H1 (cell line): ENCODE measurements at regions not wholly inside any gene's neighbourhood (a gene's known extent, or its start where the extent isn't known, plus 50 kb on each side); places are given as distances from the start of the nearest gene placed in this dataset.

Experiments
- CTCF ChIA-PET: fragments of 300-600 bp; sonication (Branson Sonifier 250); formaldehyde crosslinking; loops from one replicate; lab custom pipeline; 2021; ENCODE audit not compliant: partially characterized antibody; lab: Charles Lee
- POLR2A ChIA-PET: fragments of 300-600 bp; sonication (Branson Sonifier 250); formaldehyde crosslinking; loops from one replicate; lab custom pipeline; 2021; ENCODE audit warnings: inconsistent platforms; ENCODE audit not compliant: partially characterized antibody; lab: Charles Lee
- DNase-seq, 2 experiments: peaks; one replicate each; pipeline versions ENCODE4 v3.0.0 to v3.0.0-alpha.2; 2010 to 2022; ENCODE audit warnings: low spot score in 2 of 2, low read depth in 1 of 2, mixed read lengths in 1 of 2
- FAIRE-seq: peaks from 2 replicates; lab custom pipeline; 2011; peaks lifted over from hg19 to GRCh38; lab: Jason Lieb, UNC
- H2AFZ ChIP-seq: 2 replicates; pipeline ENCODE4 v1.8.1; 2012; ENCODE audit warnings: low read length, inconsistent platforms
- H2AK5ac ChIP-seq: 2 replicates; pipeline ENCODE4 v1.6.1; 2013; ENCODE audit warnings: low read depth, low read length
- H2BK120ac ChIP-seq: replicated peaks from 2 replicates; pipeline ENCODE3; 2013; ENCODE audit warnings: low read depth, low read length, inconsistent platforms
- H2BK12ac ChIP-seq: 2 replicates; pipeline ENCODE4 v1.6.1; 2013; ENCODE audit warnings: low read depth, low read length
- H2BK15ac ChIP-seq: 2 replicates; pipeline ENCODE4 v1.6.1; 2013; ENCODE audit warnings: low read length
- H2BK20ac ChIP-seq: 2 replicates; pipeline ENCODE4 v1.6.1; 2013; ENCODE audit warnings: low read length
- H2BK5ac ChIP-seq: 2 replicates; pipeline ENCODE4 v1.6.1; 2013; ENCODE audit warnings: low read depth, low read length
- H3K14ac ChIP-seq: 2 replicates; pipeline ENCODE4 v1.6.1; 2013; ENCODE audit warnings: inconsistent platforms; ENCODE audit not compliant: insufficient read length
- H3K18ac ChIP-seq: 2 replicates; pipeline ENCODE4 v1.6.1; 2013; ENCODE audit warnings: low read length; ENCODE audit errors: extremely low read depth
- H3K23ac ChIP-seq: 2 replicates; pipeline ENCODE4 v1.6.1; 2013; ENCODE audit warnings: inconsistent platforms; ENCODE audit not compliant: insufficient read length
- H3K23me2 ChIP-seq: 2 replicates; pipeline ENCODE4 v1.6.1; 2013; ENCODE audit warnings: low read depth, low read length
- H3K27ac ChIP-seq: 2 replicates; pipeline ENCODE4 v1.6.1; 2011; ENCODE audit warnings: low read depth, low read length, inconsistent platforms
- H3K27me3 ChIP-seq, 4 experiments: replicated peaks in 1 of 4; 1 replicate in 1 of 4; 2 replicates in 3 of 4; pipeline versions ENCODE4 v1.6.1 to v1.8.1; 2011 to 2013; ENCODE audit warnings: low read length in 3 of 4, mild to moderate bottlenecking in 3 of 4, inconsistent platforms in 2 of 4, mixed read lengths in 2 of 4, moderate library complexity in 1 of 4; ENCODE audit not compliant: control insufficient read depth in 3 of 4, insufficient read depth in 3 of 4; ENCODE audit errors: extremely low read depth in 1 of 4
- H3K36me3 ChIP-seq, 4 experiments: 2 replicates each; pipeline versions ENCODE4 v1.6.1 to v1.8.1; 2011 to 2013; ENCODE audit warnings: mild to moderate bottlenecking in 4 of 4, low read length in 3 of 4, moderate library complexity in 2 of 4, control low read depth in 1 of 4, inconsistent platforms in 1 of 4; ENCODE audit not compliant: insufficient read depth in 4 of 4, control insufficient read depth in 2 of 4
- H3K4ac ChIP-seq: replicated peaks from 2 replicates; pipeline ENCODE3; 2013; ENCODE audit warnings: low read length, low read depth, mixed read lengths, inconsistent platforms; ENCODE audit not compliant: insufficient read length
- H3K4me1 ChIP-seq, 4 experiments: replicated peaks in 1 of 4; 1 replicate in 1 of 4; 2 replicates in 3 of 4; pipeline versions ENCODE4 v1.6.1 to v1.8.1; 2011 to 2013; ENCODE audit warnings: low read length in 3 of 4, inconsistent platforms in 2 of 4, mixed read lengths in 1 of 4; ENCODE audit not compliant: insufficient read depth in 4 of 4, control insufficient read depth in 3 of 4
- H3K4me2 ChIP-seq, 2 experiments: 2 replicates each; pipeline versions ENCODE4 v1.6.1 to v1.8.1; 2011 to 2013; ENCODE audit warnings: low read depth in 2 of 2, low read length in 2 of 2, control low read depth in 1 of 2, inconsistent platforms in 1 of 2, mild to moderate bottlenecking in 1 of 2; ENCODE audit not compliant: insufficient read depth in 1 of 2
- H3K4me3 ChIP-seq, 4 experiments: fragments of 200-600, 300-600 bp in 1 of 4; sonication (generic), shearing (Covaris generic), sonication (Bioruptor Twin) in 1 of 4; 2 replicates each; pipeline versions ENCODE4 v1.5.1 to v1.8.1; 2011 to 2016; ENCODE audit warnings: low read length in 4 of 4, low read depth in 3 of 4, control low read depth in 2 of 4, inconsistent platforms in 2 of 4, mild to moderate bottlenecking in 2 of 4, mixed read lengths in 1 of 4, moderate library complexity in 1 of 4; ENCODE audit not compliant: insufficient read depth in 2 of 4; ENCODE audit errors: extremely low read depth in 1 of 4
- H3K56ac ChIP-seq: replicated peaks from 2 replicates; pipeline ENCODE3; 2013; ENCODE audit warnings: low read depth, mild to moderate bottlenecking, mixed read lengths, low read length, inconsistent platforms; ENCODE audit not compliant: insufficient read length
- H3K79me1 ChIP-seq: 2 replicates; pipeline ENCODE4 v1.6.1; 2013; ENCODE audit warnings: low read depth, low read length, control low read depth
- H3K79me2 ChIP-seq, 2 experiments: 2 replicates each; pipeline versions ENCODE4 v1.6.1 to v1.8.1; 2012 to 2013; ENCODE audit warnings: low read length in 2 of 2, mild to moderate bottlenecking in 2 of 2, inconsistent platforms in 1 of 2; ENCODE audit not compliant: insufficient read depth in 2 of 2, control insufficient read depth in 1 of 2
- H3K9ac ChIP-seq, 4 experiments: replicated peaks in 1 of 4; 1 replicate in 1 of 4; 2 replicates in 3 of 4; pipeline versions ENCODE4 v1.6.1 to v1.8.1; 2011 to 2013; ENCODE audit warnings: low read depth in 3 of 4, low read length in 3 of 4, control low read depth in 2 of 4, mild to moderate bottlenecking in 2 of 4, moderate library complexity in 2 of 4, inconsistent platforms in 1 of 4; ENCODE audit errors: extremely low read depth in 1 of 4
- H3K9me3 ChIP-seq, 2 experiments: 2 replicates each; pipeline versions ENCODE4 v1.6.1 to v1.8.1; 2012 to 2013; ENCODE audit warnings: mild to moderate bottlenecking in 2 of 2, moderate library complexity in 2 of 2, control low read depth in 1 of 2, inconsistent platforms in 1 of 2, low read depth in 1 of 2, low read length in 1 of 2, mixed read lengths in 1 of 2; ENCODE audit not compliant: insufficient read depth in 2 of 2
- H4K20me1 ChIP-seq, 2 experiments: replicated peaks in 1 of 2; 2 replicates each; pipeline versions ENCODE3 to v1.8.1; 2011 to 2013; ENCODE audit warnings: inconsistent platforms in 2 of 2, low read length in 2 of 2, mild to moderate bottlenecking in 1 of 2; ENCODE audit not compliant: insufficient read depth in 2 of 2, control insufficient read depth in 1 of 2
- H4K5ac ChIP-seq: 2 replicates; pipeline ENCODE4 v1.6.1; 2013; ENCODE audit warnings: low read length, low read depth, mixed read lengths, inconsistent platforms; ENCODE audit not compliant: insufficient read length
- H4K8ac ChIP-seq: 2 replicates; pipeline ENCODE4 v1.8.0; 2013; ENCODE audit warnings: mild to moderate bottlenecking, moderate library complexity, low read length, inconsistent platforms; ENCODE audit not compliant: insufficient read depth; ENCODE audit errors: extremely low read depth
- H4K91ac ChIP-seq: replicated peaks from 2 replicates; pipeline ENCODE3; 2013; ENCODE audit warnings: low read length, mixed read lengths, inconsistent platforms; ENCODE audit not compliant: insufficient read length
- BACH1 ChIP-seq: IDR thresholded peaks from 2 replicates; pipeline ENCODE4 v1.6.1; 2012; ENCODE audit warnings: low read length, improper control_type of control experiment
- CBX5 ChIP-seq: fragments of 300-800, 300-1000 bp; sonication (generic); IDR thresholded peaks from 2 replicates; pipeline ENCODE4 v1.7.1; 2016; ENCODE audit warnings: antibody characterized with exemption, low read length, low read depth
- CHD2 ChIP-seq: IDR thresholded peaks from 2 replicates; pipeline ENCODE4 v1.6.1; 2012; ENCODE audit warnings: low read length, improper control_type of control experiment
- CREB1 ChIP-seq: IDR thresholded peaks from 2 replicates; pipeline ENCODE4 v1.6.1; 2012; ENCODE audit warnings: inconsistent platforms
- CTBP2 ChIP-seq: IDR thresholded peaks from 2 replicates; pipeline ENCODE4 v1.7.0; 2011; ENCODE audit warnings: borderline replicate concordance, mild to moderate bottlenecking, moderate library complexity, mixed read lengths, low read length; ENCODE audit not compliant: insufficient read depth, insufficient read length
- KDM5A ChIP-seq: fragments of 200-600 bp; IDR thresholded peaks from 2 replicates; pipeline ENCODE4 v1.7.1; 2012; ENCODE audit warnings: mild to moderate bottlenecking, low read length, inconsistent platforms, mixed read lengths
- MAFK ChIP-seq: IDR thresholded peaks from 2 replicates; pipeline ENCODE4 v1.6.1; 2012; ENCODE audit warnings: low read depth, mild to moderate bottlenecking, improper control_type of control experiment, low read length
- SIRT6 ChIP-seq: IDR thresholded peaks from one replicate; pipeline ENCODE4 v1.7.1; 2012; ENCODE audit warnings: low read length, inconsistent platforms
- SP4 ChIP-seq: IDR thresholded peaks from 2 replicates; pipeline ENCODE4 v1.6.1; 2012; ENCODE audit warnings: low read length, inconsistent platforms
- YY1 ChIP-seq: IDR thresholded peaks from 2 replicates; pipeline ENCODE4 v1.6.1; 2011; ENCODE audit warnings: low read depth, mild to moderate bottlenecking, low read length
- WGBS, 2 experiments: shearing (Covaris generic) in 1 of 2; methylation state at CpG; one replicate each; pipeline versions ENCODE4 v1.1.6 to v1.1.7; 2013 to 2015; ENCODE audit warnings: low lambda C conversion rate in 2 of 2, mixed read lengths in 2 of 2, inconsistent platforms in 1 of 2, low coverage in 1 of 2, missing lambda C conversion rate in 1 of 2; ENCODE audit not compliant: insufficient replicate concordance in 2 of 2, insufficient coverage in 1 of 2, insufficient read length in 1 of 2; ENCODE audit errors: extremely low coverage in 1 of 2, missing lambda C conversion rate in 1 of 2; 5-methylcytosine and 5-hydroxymethylcytosine counted together
- TF ChIP-seq, protein P1 (sequence below): IDR thresholded peaks from 2 replicates; pipeline ENCODE4 v1.6.1; 2012; ENCODE audit warnings: inconsistent platforms

DNA sequence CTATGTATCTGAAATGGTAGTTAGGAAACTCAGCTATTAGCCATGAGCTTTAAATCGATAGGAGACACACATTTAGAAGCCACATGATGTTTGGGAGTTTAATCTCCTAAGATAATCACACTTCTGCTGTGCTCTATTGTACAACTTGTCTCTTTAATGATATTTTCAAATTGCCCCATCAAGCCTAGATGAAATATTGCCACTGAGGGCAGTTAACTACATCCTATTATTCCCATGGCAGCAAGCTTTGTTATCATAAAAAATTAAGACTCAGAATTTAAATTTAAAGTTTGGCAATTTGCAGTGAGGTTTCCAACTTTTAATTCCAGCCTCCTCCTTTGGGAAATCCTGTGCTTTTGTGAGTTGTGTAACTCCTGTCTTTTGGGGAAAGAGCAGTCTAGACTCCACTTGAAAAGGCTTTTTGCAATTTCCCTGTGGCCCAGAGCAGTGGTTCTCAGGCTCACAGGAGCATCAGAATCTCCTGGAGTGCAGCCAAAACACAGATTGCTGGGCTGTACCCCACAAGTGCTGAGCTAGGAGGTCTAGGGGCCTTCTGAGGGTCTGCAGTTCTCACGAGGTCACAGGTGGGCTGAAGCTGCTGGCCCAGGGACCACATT lies 792.4 kb downstream of the QKI start:
- Histone ChIP-seq H3K14ac (no peak overlapping the region), H3K4me2 (no peak overlapping the region), H3K23me2 (no peaks in the 10 kb centered on the region; the same call in 1 of the 2 replicates), H4K5ac (no peak overlapping the region), H3K56ac (no peak overlapping the region), H2AFZ (no peak overlapping the region), H3K4me3 (no peak overlapping the region), H2BK5ac (no peak overlapping the region), H4K91ac (no peak overlapping the region), H3K4me1 (no peaks in the 10 kb centered on the region), H2BK20ac (no peak overlapping the region), H2BK15ac (no peak overlapping the region), H3K36me3 (no peaks in the 10 kb centered on the region), H3K23ac (no peak overlapping the region), H2AK5ac (no peak overlapping the region), H3K27me3 (no peaks in the 10 kb centered on the region), H4K8ac (no peak overlapping the region), H3K4ac (no peak overlapping the region), H3K79me2 (no peaks in the 10 kb centered on the region), H2BK120ac (no peak overlapping the region), H4K20me1 (no peaks in the 10 kb centered on the region), H3K18ac (no peak overlapping the region), H3K79me1 (no peaks in the 10 kb centered on the region), H3K9ac (no peak overlapping the region), H3K27ac (no peak overlapping the region), H3K9me3 (peaks cover 0 to 5% of the 10 kb centered on the region in 2 experiments; a peak in 1 of 4 replicates), H2BK12ac (no peak overlapping the region)
- CTCF ChIA-PET = no interaction called here
- 82% methylated on average over 2 of the region's 2 CpGs; no CpG with 5 or more reads in 1 of the 2 experiments for WGBS, 2 experiments
- FAIRE-seq (no peak), DNase-seq (no peak)
- TF ChIP-seq SIRT6 (no peak), MAFK (no peak), CBX5 (no peak), SP4 (no peak), YY1 (no peak), CTBP2 (no peak), CHD2 (no peak), BACH1 (no peak), CREB1 (no peak), KDM5A (no peak)
- TF ChIP-seq, protein P1, sequence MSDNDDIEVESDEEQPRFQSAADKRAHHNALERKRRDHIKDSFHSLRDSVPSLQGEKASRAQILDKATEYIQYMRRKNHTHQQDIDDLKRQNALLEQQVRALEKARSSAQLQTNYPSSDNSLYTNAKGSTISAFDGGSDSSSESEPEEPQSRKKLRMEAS = no peak
- POLR2A ChIA-PET = no interaction called here
